ENCODE measurements at regions not wholly inside any gene's neighbourhood (a gene's known extent, or its start where the extent isn't known, plus 50 kb on each side); places are given as distances from the start of the nearest gene placed in this dataset.

DNA sequence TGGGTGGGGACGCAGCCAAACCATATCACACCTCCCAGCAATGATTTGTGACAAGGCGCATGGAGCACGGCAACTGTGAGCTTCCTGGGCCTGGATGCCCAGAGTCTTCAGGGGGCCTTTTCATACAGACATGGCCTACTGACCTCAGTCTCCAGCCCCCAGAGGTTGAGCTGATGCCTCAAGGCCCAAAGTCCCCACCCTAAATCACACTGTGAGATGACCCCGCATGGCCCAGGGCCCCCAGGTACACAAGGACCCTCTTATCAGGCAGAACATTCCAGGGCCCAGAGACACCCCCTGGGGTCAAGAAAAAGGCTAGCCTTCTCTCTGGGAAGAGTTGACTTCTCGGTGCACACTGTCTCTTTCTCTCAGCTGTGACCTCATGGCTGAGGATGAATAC lies 179.7 kb upstream of the C1orf174 start:
- no peak overlapping the region for H3K4me2 ChIP-seq (ENCODE audit: low read depth, low read length, poor library complexity, severe bottlenecking)
- no peak for TF ChIP-seq EZH2phosphoT487 (conservative IDR thresholded peaks at IDR 0.05; ENCODE audit: low read length)
- TF ChIP-seq, protein P1, sequence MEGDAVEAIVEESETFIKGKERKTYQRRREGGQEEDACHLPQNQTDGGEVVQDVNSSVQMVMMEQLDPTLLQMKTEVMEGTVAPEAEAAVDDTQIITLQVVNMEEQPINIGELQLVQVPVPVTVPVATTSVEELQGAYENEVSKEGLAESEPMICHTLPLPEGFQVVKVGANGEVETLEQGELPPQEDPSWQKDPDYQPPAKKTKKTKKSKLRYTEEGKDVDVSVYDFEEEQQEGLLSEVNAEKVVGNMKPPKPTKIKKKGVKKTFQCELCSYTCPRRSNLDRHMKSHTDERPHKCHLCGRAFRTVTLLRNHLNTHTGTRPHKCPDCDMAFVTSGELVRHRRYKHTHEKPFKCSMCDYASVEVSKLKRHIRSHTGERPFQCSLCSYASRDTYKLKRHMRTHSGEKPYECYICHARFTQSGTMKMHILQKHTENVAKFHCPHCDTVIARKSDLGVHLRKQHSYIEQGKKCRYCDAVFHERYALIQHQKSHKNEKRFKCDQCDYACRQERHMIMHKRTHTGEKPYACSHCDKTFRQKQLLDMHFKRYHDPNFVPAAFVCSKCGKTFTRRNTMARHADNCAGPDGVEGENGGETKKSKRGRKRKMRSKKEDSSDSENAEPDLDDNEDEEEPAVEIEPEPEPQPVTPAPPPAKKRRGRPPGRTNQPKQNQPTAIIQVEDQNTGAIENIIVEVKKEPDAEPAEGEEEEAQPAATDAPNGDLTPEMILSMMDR (IDR thresholded peaks at IDR 0.05; ENCODE audit: insufficient read depth, low read length, poor library complexity, severe bottlenecking) = no peak

DNA sequence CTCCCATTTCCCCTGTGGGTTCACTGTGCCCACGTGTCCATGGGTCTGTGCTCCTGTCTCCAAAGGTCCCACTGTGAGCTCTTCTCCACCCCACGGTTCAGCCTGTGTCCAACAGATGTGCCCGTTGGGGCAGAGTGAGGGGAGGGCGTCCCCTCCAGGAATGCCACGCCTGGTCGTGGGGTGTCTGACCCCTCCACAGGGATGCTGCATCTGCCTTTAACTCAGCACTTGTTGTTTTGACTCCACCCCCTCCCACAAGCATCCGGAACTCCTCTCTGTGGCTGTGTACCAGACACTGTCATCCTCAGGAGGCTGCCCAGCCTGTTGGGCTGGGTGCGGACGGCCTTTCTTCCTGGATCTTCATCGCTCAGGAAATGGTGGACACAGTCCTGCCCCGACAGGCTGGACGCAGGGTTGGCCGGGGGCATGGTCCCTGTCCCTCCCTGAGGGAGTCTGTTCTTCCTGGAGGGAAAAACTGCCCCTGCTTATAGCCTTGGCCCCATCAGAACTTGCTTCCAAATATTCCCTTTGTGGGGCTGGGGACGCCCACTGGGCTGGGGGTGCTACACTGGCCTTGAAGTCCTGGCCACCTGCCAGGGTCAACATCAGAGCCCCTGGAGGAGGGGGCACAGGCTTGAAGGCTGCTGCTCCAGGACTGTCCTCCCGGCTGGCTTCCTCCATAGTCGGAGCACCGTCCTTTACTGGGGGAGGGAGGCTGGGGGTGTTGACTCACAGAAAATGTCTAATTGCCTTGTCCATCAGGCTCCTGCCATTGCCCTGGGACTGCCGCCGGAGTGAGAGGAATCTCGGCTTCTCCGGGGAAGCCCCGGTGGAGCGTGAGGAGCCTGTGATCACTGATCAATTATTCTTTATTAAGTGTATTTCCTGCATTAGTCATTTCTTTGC lies 182.0 kb upstream of the C1orf174 start:
- H3K9ac ChIP-seq (ENCODE audit: low read length) = no peak overlapping the region
- H2AFZ ChIP-seq (ENCODE audit: low read depth, low read length, severe bottlenecking) = no peak overlapping the region
- no peaks in the 10 kb centered on the region for H3K9me3 ChIP-seq (ENCODE audit: insufficient read depth, low read length)
- no peak overlapping the region for H3K4me2 ChIP-seq (ENCODE audit: low read depth, low read length, poor library complexity, severe bottlenecking)
- H3K79me2 ChIP-seq (ENCODE audit: insufficient read depth, low read length) = no peaks in the 10 kb centered on the region
- H3K27ac ChIP-seq (ENCODE audit: low read depth, low read length) = no peak overlapping the region
- TF ChIP-seq, protein P1 (IDR thresholded peaks at IDR 0.05; ENCODE audit: insufficient read depth, low read length, poor library complexity, severe bottlenecking) = no peak
- TF ChIP-seq EZH2phosphoT487 (conservative IDR thresholded peaks at IDR 0.05; ENCODE audit: low read length) = no peak
- H3F3A ChIP-seq (ENCODE audit: insufficient read depth) = no peaks in the 10 kb centered on the region
- H3K9me2 ChIP-seq (replicated peaks; ENCODE audit: insufficient read depth, low read length) = no peaks in the 10 kb centered on the region
- no peaks in the 10 kb centered on the region for H3K27me3 ChIP-seq (ENCODE audit: low read length)
- no peaks in the 10 kb centered on the region for H4K20me1 ChIP-seq (ENCODE audit: low read depth, low read length)
- no peak overlapping the region for H3K4me3 ChIP-seq (ENCODE audit: insufficient read depth, low read length, poor library complexity, severe bottlenecking)
- H3K36me3 ChIP-seq (ENCODE audit: low read length) = no peaks in the 10 kb centered on the region

More for the DNA sequence above, 179.7 kb upstream of the C1orf174 start:
- Histone ChIP-seq H3K9ac (ENCODE audit: low read length) (no peak overlapping the region), H3K36me3 (ENCODE audit: low read length) (no peaks in the 10 kb centered on the region), H3K9me2 (replicated peaks; ENCODE audit: insufficient read depth, low read length) (no peaks in the 10 kb centered on the region), H2AFZ (ENCODE audit: low read depth, low read length, severe bottlenecking) (no peak overlapping the region), H3K27ac (ENCODE audit: low read depth, low read length) (no peak overlapping the region), H4K20me1 (ENCODE audit: low read depth, low read length) (no peaks in the 10 kb centered on the region), H3K4me3 (ENCODE audit: insufficient read depth, low read length, poor library complexity, severe bottlenecking) (no peak overlapping the region), H3K9me3 (ENCODE audit: insufficient read depth, low read length) (no peaks in the 10 kb centered on the region), H3K79me2 (ENCODE audit: insufficient read depth, low read length) (no peaks in the 10 kb centered on the region), H3F3A (ENCODE audit: insufficient read depth) (no peaks in the 10 kb centered on the region), H3K27me3 (ENCODE audit: low read length) (no peaks in the 10 kb centered on the region)

DNA sequence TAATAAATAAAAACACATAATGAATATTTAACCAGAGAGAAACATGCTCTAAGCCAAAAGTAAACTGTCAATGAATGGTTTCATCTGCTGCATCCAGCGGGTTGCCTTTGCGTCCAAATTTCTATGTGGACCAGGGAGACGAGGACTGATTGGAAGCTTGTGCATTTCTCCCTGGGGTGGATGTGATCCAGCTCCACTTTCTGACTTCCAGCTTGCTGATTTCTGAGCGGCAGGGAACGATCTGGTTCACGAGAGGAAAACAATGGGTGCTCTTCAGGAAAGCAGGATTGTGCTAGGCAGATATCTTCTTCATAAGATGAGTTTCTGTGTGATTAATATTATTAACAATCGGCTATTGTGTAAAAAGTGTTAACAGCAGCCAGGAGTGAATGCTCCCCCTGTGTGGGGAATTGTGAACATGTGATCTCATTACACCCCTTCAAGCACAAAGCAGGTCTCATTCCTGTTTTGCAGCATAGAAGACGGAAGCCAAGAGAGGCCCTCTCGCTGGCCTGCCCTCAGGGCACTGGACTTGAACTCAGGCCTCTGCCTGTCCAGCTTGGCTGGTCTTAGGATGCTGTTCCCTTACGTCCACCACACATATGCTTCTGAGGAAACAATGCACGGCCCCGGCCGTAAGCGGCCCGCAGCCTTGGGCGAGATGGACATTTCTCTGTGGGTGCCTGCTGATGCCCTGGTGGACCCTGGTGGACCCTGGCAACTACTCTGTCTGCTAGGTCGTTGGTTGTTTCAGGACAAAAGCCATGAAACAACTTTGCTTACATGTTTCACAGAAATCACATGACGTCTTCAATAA lies 183.4 kb upstream of the C1orf174 start:
- no peak overlapping the region for H3K4me3 ChIP-seq (ENCODE audit: insufficient read depth, low read length, poor library complexity, severe bottlenecking)
- H3K27ac ChIP-seq (ENCODE audit: low read depth, low read length) = no peak overlapping the region
- no peaks in the 10 kb centered on the region for H4K20me1 ChIP-seq (ENCODE audit: low read depth, low read length)
- no peaks in the 10 kb centered on the region for H3F3A ChIP-seq (ENCODE audit: insufficient read depth)
- H2AFZ ChIP-seq (ENCODE audit: low read depth, low read length, severe bottlenecking) = no peak overlapping the region
- H3K9me2 ChIP-seq (replicated peaks; ENCODE audit: insufficient read depth, low read length) = no peaks in the 10 kb centered on the region
- no peaks in the 10 kb centered on the region for H3K9me3 ChIP-seq (ENCODE audit: insufficient read depth, low read length)
- TF ChIP-seq, protein P1 (IDR thresholded peaks at IDR 0.05; ENCODE audit: insufficient read depth, low read length, poor library complexity, severe bottlenecking) = no peak
- TF ChIP-seq EZH2phosphoT487 (conservative IDR thresholded peaks at IDR 0.05; ENCODE audit: low read length) = no peak
- no peaks in the 10 kb centered on the region for H3K27me3 ChIP-seq (ENCODE audit: low read length)
- no peaks in the 10 kb centered on the region for H3K36me3 ChIP-seq (ENCODE audit: low read length)
- H3K4me2 ChIP-seq (ENCODE audit: low read depth, low read length, poor library complexity, severe bottlenecking) = no peak overlapping the region
- no peaks in the 10 kb centered on the region for H3K79me2 ChIP-seq (ENCODE audit: insufficient read depth, low read length)
- no peak overlapping the region for H3K9ac ChIP-seq (ENCODE audit: low read length)
